Tibial nerve (tissue), 4 donors: ENCODE measurements at regions not wholly inside any gene's neighbourhood (a gene's known extent, or its start where the extent isn't known, plus 50 kb on each side); places are given as distances from the start of the nearest gene placed in this dataset.

ENCODE experiments used
- EP300 ChIP-seq, 2 donors: sonication (generic); formaldehyde crosslinking; IDR thresholded peaks; one replicate each; pipeline ENCODE4 v1.6.1; 2017; ENCODE audit warnings: antibody characterized with exemption in 2 of 2, mild to moderate bottlenecking in 1 of 2
- POLR2A ChIP-seq, 2 donors: fragments of 450-650 bp; IDR thresholded peaks; one replicate each; pipeline ENCODE4 v1.6.1; 2017; ENCODE audit warnings: antibody characterized with exemption in 2 of 2, mild to moderate bottlenecking in 2 of 2, moderate library complexity in 2 of 2
- TF ChIP-seq, protein P1 (sequence below), 5 experiments: fragments of 200-600 bp in 3 of 5; fragments of 450-650 bp in 2 of 5; sonication (generic) in 3 of 5; IDR thresholded peaks; one replicate each; pipeline ENCODE4 v1.5.1; 2016 to 2019; ENCODE audit warnings: antibody characterized with exemption in 5 of 5, mild to moderate bottlenecking in 3 of 5, moderate library complexity in 2 of 5

DNA sequence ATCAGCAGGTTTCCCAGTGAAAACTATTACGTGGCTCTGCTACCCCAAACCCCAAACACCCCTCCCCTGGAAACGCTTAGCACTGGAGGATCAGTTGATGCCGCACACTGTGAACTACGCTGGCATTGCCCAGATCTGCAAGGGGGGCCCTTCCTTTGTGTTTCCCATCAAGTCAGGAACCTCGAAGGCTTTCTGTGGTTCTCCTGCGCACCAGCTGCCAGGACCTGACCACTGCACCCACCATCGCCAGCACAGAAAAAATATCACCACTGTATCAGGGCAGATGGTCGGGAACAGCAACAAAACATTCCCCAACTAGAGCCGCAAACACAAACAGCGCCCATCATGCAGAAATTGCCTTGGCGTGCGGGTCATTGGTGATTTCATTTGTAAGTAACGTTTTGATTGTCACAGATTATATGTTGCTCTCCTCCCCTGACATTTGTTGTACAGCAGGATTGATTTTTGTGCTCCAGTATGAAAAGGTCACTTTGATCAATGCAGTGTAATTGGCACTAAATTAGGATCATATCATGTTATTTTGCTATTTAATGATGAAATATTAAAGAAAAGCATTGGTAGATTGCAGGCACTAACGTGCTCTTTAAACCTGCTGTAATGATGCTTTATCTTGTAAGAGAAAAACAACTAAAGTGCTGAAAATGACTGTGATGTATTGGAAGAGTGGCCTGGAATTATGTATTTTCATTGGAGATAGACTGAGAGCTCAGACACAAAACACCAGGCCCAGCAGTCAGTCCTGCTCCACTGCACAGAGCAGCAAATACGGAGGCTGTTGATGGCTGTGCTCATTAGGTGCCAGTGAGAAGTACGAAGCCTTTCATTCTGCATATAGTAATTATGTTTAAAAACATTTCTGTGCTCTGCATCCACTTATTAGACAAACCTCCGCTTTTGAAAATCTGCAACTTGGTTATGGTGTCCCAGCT is 833.2 kb upstream of the SALL3 start:
- TF ChIP-seq, protein P1, sequence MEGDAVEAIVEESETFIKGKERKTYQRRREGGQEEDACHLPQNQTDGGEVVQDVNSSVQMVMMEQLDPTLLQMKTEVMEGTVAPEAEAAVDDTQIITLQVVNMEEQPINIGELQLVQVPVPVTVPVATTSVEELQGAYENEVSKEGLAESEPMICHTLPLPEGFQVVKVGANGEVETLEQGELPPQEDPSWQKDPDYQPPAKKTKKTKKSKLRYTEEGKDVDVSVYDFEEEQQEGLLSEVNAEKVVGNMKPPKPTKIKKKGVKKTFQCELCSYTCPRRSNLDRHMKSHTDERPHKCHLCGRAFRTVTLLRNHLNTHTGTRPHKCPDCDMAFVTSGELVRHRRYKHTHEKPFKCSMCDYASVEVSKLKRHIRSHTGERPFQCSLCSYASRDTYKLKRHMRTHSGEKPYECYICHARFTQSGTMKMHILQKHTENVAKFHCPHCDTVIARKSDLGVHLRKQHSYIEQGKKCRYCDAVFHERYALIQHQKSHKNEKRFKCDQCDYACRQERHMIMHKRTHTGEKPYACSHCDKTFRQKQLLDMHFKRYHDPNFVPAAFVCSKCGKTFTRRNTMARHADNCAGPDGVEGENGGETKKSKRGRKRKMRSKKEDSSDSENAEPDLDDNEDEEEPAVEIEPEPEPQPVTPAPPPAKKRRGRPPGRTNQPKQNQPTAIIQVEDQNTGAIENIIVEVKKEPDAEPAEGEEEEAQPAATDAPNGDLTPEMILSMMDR (IDR thresholded peaks at IDR 0.05), result no peak
- TF ChIP-seq EP300 (IDR thresholded peaks at IDR 0.05), result no peak
- no peak for TF ChIP-seq POLR2A (IDR thresholded peaks at IDR 0.05)
